HL-60 (cell line): ENCODE measurements at regions not wholly inside any gene's neighbourhood (a gene's known extent, or its start where the extent isn't known, plus 50 kb on each side); places are given as distances from the start of the nearest gene placed in this dataset.

Experiments
- DNase-seq, 2 experiments: peaks; one replicate each; pipeline ENCODE4 v3.0.0-alpha.2; 2010 to 2020; ENCODE audit warnings: low read depth in 1 of 2, low spot score in 1 of 2
- H3K27ac ChIP-seq: fragments of 250-450 bp; sonication (Bioruptor Pico); replicated peaks from 2 replicates; pipeline ENCODE4 v1.5.1; 2020; ENCODE audit warnings: mild to moderate bottlenecking, moderate library complexity
- H3K27me3 ChIP-seq: fragments of 250-450 bp; sonication (Bioruptor Pico); 2 replicates; pipeline ENCODE4 v1.5.1; 2021; ENCODE audit warnings: mild to moderate bottlenecking, moderate library complexity; ENCODE audit not compliant: insufficient read depth, poor library complexity, severe bottlenecking
- H3K4me3 ChIP-seq: replicated peaks from 2 replicates; pipeline ENCODE4 v1.5.1; 2011; ENCODE audit warnings: mild to moderate bottlenecking, control low read depth, low read length; ENCODE audit not compliant: insufficient read depth
- CTCF ChIP-seq: IDR thresholded peaks from one replicate; pipeline ENCODE4 v1.5.1; 2011; ENCODE audit warnings: low read length, control low read depth, inconsistent platforms; ENCODE audit not compliant: insufficient read depth
- GABPA ChIP-seq: IDR thresholded peaks from 2 replicates; pipeline ENCODE4 v1.6.1; 2012; ENCODE audit warnings: low read depth
- POLR2AphosphoS5 ChIP-seq: IDR thresholded peaks from 2 replicates; pipeline ENCODE4 v1.6.1; 2012; ENCODE audit warnings: low read depth
- SPI1 ChIP-seq: IDR thresholded peaks from 2 replicates; pipeline ENCODE4 v1.6.1; 2012; ENCODE audit warnings: low read depth, mild to moderate bottlenecking, borderline replicate concordance
- TF ChIP-seq, protein P1 (sequence below): IDR thresholded peaks from 2 replicates; pipeline ENCODE4 v1.6.1; 2012; ENCODE audit warnings: low read depth; ENCODE audit not compliant: insufficient replicate concordance

DNA sequence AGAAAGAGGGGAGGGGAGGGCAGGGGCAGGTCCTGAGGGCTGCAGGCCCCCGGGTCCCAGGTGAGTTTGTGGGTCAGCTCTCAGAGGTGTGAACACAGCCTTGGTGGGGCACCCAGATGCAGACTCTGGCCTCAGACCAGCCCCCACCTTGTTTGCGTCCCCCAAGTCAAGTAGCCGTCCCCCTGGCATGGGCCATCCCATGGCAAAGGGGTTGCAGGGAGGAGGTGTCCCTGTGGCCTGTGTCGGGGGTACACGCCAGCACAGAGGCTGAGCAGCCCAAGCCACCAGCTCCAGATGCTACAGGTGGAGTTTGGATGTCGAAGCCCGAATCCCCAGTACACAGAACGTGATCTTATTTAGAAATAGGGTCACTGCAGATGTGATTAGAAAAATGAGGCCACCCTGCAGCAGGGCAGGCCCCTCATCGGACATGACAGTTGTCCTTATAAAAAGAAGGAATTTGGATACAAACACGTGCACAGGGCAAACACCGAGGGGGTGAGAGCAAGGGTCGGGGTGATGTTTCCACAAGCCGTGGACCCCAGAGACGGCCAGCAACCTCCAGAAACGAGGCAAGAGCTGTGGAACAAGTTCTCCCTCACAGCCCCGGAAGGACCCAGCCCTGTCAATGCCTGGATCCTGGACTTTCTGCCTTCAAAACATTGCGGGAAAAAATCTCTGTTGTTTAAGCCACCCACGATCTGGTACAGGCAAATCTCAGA, 141.2 kb upstream of the C14orf180 start:
- TF ChIP-seq CTCF, result no peak
- no peak for TF ChIP-seq POLR2AphosphoS5
- TF ChIP-seq SPI1, result no peak
- TF ChIP-seq, protein P1, sequence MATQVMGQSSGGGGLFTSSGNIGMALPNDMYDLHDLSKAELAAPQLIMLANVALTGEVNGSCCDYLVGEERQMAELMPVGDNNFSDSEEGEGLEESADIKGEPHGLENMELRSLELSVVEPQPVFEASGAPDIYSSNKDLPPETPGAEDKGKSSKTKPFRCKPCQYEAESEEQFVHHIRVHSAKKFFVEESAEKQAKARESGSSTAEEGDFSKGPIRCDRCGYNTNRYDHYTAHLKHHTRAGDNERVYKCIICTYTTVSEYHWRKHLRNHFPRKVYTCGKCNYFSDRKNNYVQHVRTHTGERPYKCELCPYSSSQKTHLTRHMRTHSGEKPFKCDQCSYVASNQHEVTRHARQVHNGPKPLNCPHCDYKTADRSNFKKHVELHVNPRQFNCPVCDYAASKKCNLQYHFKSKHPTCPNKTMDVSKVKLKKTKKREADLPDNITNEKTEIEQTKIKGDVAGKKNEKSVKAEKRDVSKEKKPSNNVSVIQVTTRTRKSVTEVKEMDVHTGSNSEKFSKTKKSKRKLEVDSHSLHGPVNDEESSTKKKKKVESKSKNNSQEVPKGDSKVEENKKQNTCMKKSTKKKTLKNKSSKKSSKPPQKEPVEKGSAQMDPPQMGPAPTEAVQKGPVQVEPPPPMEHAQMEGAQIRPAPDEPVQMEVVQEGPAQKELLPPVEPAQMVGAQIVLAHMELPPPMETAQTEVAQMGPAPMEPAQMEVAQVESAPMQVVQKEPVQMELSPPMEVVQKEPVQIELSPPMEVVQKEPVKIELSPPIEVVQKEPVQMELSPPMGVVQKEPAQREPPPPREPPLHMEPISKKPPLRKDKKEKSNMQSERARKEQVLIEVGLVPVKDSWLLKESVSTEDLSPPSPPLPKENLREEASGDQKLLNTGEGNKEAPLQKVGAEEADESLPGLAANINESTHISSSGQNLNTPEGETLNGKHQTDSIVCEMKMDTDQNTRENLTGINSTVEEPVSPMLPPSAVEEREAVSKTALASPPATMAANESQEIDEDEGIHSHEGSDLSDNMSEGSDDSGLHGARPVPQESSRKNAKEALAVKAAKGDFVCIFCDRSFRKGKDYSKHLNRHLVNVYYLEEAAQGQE, result no peak
- no peak for TF ChIP-seq GABPA
- no peak for DNase-seq
- H3K27me3 ChIP-seq, result no peaks in the 10 kb centered on the region
- no peak overlapping the region for H3K4me3 ChIP-seq
- H3K27ac ChIP-seq, result no peak overlapping the region

DNA sequence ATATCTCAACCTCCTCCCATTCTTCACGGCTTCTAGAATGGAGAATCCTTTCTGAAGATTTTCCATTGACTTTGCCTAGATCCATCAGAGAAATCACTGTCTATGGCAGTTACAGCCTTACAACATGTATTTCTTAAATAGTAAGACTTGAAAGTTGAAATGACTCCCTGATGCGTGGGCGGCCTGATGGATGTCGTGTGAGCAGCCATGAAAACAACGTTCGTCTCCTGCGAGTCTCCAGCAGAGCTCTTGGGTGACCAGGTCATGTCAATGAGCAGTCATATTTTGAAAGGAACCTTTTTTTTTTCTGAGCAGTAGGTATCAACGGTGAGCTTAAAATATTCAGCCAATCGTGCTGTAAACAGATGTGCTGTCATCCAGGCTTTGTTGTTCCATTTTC, 139.9 kb upstream of the C14orf180 start:
- no peak overlapping the region for H3K27ac ChIP-seq
- H3K27me3 ChIP-seq, result no peaks in the 10 kb centered on the region
- TF ChIP-seq SPI1, result no peak
- no peak for TF ChIP-seq GABPA
- TF ChIP-seq POLR2AphosphoS5, result no peak
- no peak for TF ChIP-seq CTCF
- TF ChIP-seq, protein P1, result no peak
- no peak overlapping the region for H3K4me3 ChIP-seq
- no peak for DNase-seq

- Histone ChIP-seq H3K27ac (no peak overlapping the region), H3K4me3 (no peak overlapping the region), H3K27me3 (no peaks in the 10 kb centered on the region)
- no peak for DNase-seq
- TF ChIP-seq GABPA (no peak), SPI1 (no peak), CTCF (no peak), POLR2AphosphoS5 (no peak)
- TF ChIP-seq, protein P1, result no peak
Observed at GRCh38 chr14:104440297-104440956, 139.1 kb upstream of the C14orf180 start.
